GM03348 (cell line): ENCODE measurements at regions not wholly inside any gene's neighbourhood (a gene's known extent, or its start where the extent isn't known, plus 50 kb on each side); places are given as distances from the start of the nearest gene placed in this dataset.

ENCODE experiments used
- DNase-seq: peaks from one replicate; pipeline ENCODE4 v3.0.0; 2012; ENCODE audit warnings: low spot score

DNA sequence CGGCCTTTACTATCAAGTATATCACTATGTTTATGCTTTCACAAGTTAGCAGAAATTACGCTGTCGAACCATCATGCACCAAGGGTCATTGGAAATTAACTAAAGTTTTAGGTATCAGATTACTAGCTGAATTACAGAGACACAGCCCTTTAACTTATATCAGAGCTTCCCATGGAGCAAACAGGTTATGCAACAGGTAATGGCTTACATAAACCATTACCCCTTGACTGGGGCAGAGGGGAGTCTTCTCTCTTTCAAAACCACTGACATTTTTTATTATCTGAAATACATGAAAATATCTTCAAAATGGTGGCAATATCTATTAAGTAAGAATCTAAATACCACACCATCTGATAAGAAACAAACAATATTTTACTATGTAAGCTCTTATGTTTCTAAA, 1692.9 kb upstream of the SLC10A2 start:
- no peak for DNase-seq

GRCh38 chr13:104757712-104758111, 1691.5 kb upstream of the SLC10A2 start:
- DNase-seq: no peak

GRCh38 chr13:104750377-104750776, 1684.2 kb upstream of the SLC10A2 start:
- no peak for DNase-seq

- DNase-seq: no peak
Measured at GRCh38 chr13:104740641-104741222, 1674.5 kb upstream of the SLC10A2 start.

- no peak for DNase-seq
Measured at GRCh38 chr13:104737713-104738112, 1671.5 kb upstream of the SLC10A2 start.

- DNase-seq: no peak
Measured at GRCh38 chr13:104733427-104733826, 1667.2 kb upstream of the SLC10A2 start.

DNA sequence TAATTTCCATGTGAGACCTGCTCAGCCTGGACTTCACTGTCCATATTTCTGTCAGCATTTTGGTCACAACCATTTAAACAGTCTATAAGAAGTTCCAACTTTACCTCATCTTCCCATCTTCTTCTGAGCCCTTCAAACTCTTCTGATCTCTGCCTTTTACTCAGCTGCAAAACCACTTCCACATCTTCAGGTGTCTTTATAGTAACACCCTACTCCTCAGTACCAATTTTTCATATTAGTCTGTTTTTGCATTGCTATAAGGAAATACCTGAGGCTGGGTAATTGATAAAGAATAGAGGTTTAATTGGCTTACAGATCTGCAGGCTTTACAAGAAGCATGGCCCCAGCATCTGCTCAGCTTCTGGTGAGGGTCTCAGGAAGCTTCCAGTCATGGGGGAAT, 1648.9 kb upstream of the SLC10A2 start:
- no peak for DNase-seq

DNA sequence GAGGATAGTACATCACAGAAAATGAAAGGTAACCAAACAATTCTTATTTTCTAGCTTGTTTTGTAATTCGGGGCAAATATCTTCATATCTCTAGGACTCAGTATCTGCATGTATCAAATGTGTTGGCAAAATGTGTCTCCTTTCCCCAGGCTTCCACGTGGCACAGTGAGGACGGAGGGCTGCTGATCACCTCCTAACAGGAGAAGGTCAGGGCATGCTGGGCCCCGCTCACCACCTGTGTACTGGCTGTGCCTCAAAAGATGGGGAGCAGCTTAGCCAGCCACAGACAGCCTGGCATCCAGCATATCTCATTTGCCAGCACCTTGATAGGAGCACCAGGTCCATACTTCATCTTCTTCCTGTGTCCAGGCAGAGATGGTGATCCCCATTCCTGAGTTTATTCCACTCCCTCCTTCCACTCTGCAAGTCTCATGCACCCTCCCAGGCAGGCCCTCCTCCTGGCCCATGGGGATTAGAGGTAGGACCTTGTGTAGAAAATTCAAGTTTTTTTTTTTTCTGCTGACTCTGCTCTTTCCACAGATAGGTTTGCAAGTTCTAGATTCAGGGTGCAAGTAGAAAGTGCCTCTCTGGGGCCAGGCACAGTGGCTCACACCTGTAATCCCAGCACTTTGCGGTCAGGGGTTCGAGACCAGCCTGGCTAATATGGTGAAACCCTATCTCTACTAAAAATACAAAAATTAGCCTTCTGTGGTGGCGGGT, 1639.0 kb upstream of the SLC10A2 start:
- no peak for DNase-seq

DNA sequence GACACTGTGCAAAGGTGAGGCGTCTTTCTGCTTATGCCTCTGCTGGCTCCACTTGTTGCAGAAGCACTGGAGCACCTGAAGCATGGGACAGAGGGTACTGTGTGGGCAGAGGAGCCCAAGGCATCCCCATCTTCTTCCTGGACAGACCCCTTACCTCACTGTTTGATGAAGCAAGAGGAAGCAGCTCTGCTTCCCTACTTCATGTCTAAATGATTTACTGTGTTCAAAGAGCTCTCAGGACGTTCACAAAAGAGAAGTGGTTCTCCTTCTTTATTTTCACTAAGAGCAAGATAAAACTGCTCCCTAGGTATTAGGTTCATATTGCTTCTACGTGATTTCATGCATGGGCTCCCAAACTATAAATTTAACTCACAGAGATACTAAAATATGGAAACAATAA, 1635.4 kb upstream of the SLC10A2 start:
- no peak for DNase-seq

- DNase-seq: no peak
Measured at GRCh38 chr13:104694397-104694796, 1628.2 kb upstream of the SLC10A2 start.

GRCh38 chr13:104693126-104693525, 1626.9 kb upstream of the SLC10A2 start:
- no peak for DNase-seq

- DNase-seq: no peak
Measured at GRCh38 chr13:104691767-104692467, 1625.7 kb upstream of the SLC10A2 start.

GRCh38 chr13:104686484-104686883, 1620.3 kb upstream of the SLC10A2 start:
- no peak for DNase-seq

- no peak for DNase-seq
Measured at GRCh38 chr13:104683789-104684188, 1617.6 kb upstream of the SLC10A2 start.

DNA sequence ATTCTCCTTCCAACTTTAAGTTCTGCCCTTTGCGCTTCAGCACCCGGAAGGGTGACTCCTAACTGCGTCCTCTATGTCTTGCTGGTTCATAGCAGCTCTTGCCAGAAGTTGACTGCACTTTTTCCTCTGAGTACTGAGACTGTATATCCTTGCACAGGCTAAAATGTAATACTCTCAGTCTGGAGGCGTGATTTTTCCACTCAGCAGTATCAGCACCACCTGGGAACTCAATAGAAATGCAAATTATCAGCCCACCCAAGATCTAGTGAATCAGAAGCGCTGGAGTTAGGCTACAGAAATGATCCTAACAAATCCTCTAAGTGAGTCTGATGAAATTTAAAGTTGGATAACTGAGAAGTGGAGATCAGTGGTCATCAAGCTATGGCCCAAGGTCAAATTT, 1611.9 kb upstream of the SLC10A2 start:
- DNase-seq: no peak

- DNase-seq: no peak
Measured at GRCh38 chr13:104671901-104672300, 1605.7 kb upstream of the SLC10A2 start.

DNA sequence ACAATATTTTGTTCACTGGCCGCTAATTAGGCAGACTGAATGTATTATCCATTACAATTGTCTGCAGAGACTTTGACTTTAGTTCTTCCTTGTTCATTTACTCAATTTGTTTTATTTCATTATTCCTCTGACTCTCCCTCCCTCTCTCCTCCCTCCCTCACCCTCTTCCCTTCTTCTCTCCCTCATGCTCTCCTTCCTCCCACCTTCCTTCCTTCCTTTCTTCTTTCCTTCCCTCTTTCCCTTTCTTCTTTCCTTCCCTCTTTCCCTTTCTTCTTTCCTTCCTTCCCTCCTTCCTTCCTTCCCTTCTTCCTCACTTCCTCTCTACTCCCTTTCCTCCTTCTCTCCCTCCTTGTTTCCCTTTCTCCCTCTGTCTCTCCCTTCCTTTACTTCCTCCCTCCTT, 1591.0 kb upstream of the SLC10A2 start:
- no peak for DNase-seq

- no peak for DNase-seq
Measured at GRCh38 chr13:104650431-104650830, 1584.2 kb upstream of the SLC10A2 start.

- no peak for DNase-seq
Measured at GRCh38 chr13:104648291-104648690, 1582.1 kb upstream of the SLC10A2 start.

- no peak for DNase-seq
Measured at GRCh38 chr13:104645786-104646185, 1579.6 kb upstream of the SLC10A2 start.

- no peak for DNase-seq
Measured at GRCh38 chr13:104641309-104641708, 1575.1 kb upstream of the SLC10A2 start.

GRCh38 chr13:104635879-104636278, 1569.7 kb upstream of the SLC10A2 start:
- no peak for DNase-seq

- DNase-seq: no peak
Measured at GRCh38 chr13:104634016-104634415, 1567.8 kb upstream of the SLC10A2 start.
